H9 (cell line): ENCODE measurements at regions not wholly inside any gene's neighbourhood (a gene's known extent, or its start where the extent isn't known, plus 50 kb on each side); places are given as distances from the start of the nearest gene placed in this dataset.

Experiments used
- DNase-seq: peaks from one replicate; pipeline ENCODE4 v3.0.0-alpha.2; 2017
- H2AFZ ChIP-seq: one replicate; pipeline ENCODE4 v1.6.1; 2013; ENCODE audit warnings: mild to moderate bottlenecking, low read length, control low read depth, moderate library complexity
- H2AK5ac ChIP-seq: 2 replicates; pipeline ENCODE4 v1.6.1; 2013; ENCODE audit warnings: low read length, control low read depth, mixed read lengths; ENCODE audit not compliant: insufficient read length
- H2BK120ac ChIP-seq: one replicate; pipeline ENCODE4 v1.6.1; 2013; ENCODE audit warnings: low read depth, mild to moderate bottlenecking, low read length, control low read depth, inconsistent platforms; ENCODE audit not compliant: poor library complexity, severe bottlenecking
- H2BK12ac ChIP-seq: 2 replicates; pipeline ENCODE4 v1.6.1; 2013; ENCODE audit warnings: low read length, control low read depth, mixed read lengths, low read depth; ENCODE audit not compliant: insufficient read length
- H2BK15ac ChIP-seq: 2 replicates; pipeline ENCODE4 v1.6.1; 2013; ENCODE audit warnings: low read depth, low read length, control low read depth
- H2BK20ac ChIP-seq: one replicate; pipeline ENCODE4 v1.6.1; 2013; ENCODE audit warnings: low read depth, mild to moderate bottlenecking, low read length, control low read depth, inconsistent platforms; ENCODE audit not compliant: poor library complexity, severe bottlenecking
- H2BK5ac ChIP-seq: 2 replicates; pipeline ENCODE4 v1.6.1; 2013; ENCODE audit warnings: low read length, control low read depth, mixed read lengths; ENCODE audit not compliant: insufficient read length
- H3K14ac ChIP-seq: 2 replicates; pipeline ENCODE4 v1.6.1; 2013; ENCODE audit warnings: low read length, control low read depth; ENCODE audit not compliant: insufficient read depth
- H3K18ac ChIP-seq: 2 replicates; pipeline ENCODE4 v1.6.1; 2013; ENCODE audit warnings: low read depth, mild to moderate bottlenecking, mixed read lengths, low read length, control low read depth; ENCODE audit not compliant: insufficient read length
- H3K23ac ChIP-seq: 2 replicates; pipeline ENCODE4 v1.6.1; 2013; ENCODE audit warnings: low read length, control low read depth, mixed read lengths, low read depth; ENCODE audit not compliant: insufficient read length
- H3K23me2 ChIP-seq: 2 replicates; pipeline ENCODE4 v1.6.1; 2013; ENCODE audit warnings: low read depth, mild to moderate bottlenecking, mixed read lengths, low read length, control low read depth; ENCODE audit not compliant: insufficient read length, poor library complexity, severe bottlenecking
- H3K27ac ChIP-seq: 2 replicates; pipeline ENCODE4 v1.5.1; 2013; ENCODE audit warnings: low read length, control low read depth, mixed read lengths, low read depth; ENCODE audit not compliant: insufficient read length
- H3K27me3 ChIP-seq: 2 replicates; pipeline ENCODE4 v1.6.1; 2013; ENCODE audit warnings: low read length, control low read depth, inconsistent platforms; ENCODE audit not compliant: insufficient read depth
- H3K4ac ChIP-seq: 2 replicates; pipeline ENCODE4 v1.6.1; 2013; ENCODE audit warnings: low read depth, mild to moderate bottlenecking, control low read depth, inconsistent platforms, low read length, moderate library complexity
- H3K4me1 ChIP-seq: 2 replicates; pipeline ENCODE4 v1.6.1; 2013; ENCODE audit warnings: low read length, control low read depth, inconsistent platforms; ENCODE audit not compliant: insufficient read depth
- H3K4me2 ChIP-seq: 2 replicates; pipeline ENCODE4 v1.6.1; 2013; ENCODE audit warnings: low read length, control low read depth, mixed read lengths; ENCODE audit not compliant: insufficient read length, insufficient read depth
- H3K56ac ChIP-seq: 2 replicates; pipeline ENCODE4 v1.6.1; 2013; ENCODE audit warnings: low read depth, mild to moderate bottlenecking, mixed read lengths, low read length, control low read depth; ENCODE audit not compliant: insufficient read length
- H3K79me1 ChIP-seq: 2 replicates; pipeline ENCODE4 v1.6.1; 2013; ENCODE audit warnings: low read depth, mild to moderate bottlenecking, moderate library complexity, low read length, control low read depth, inconsistent platforms; ENCODE audit not compliant: insufficient read depth, poor library complexity, severe bottlenecking
- H3K79me2 ChIP-seq: 2 replicates; pipeline ENCODE4 v1.6.1; 2013; ENCODE audit warnings: low read length, control low read depth, inconsistent platforms; ENCODE audit not compliant: insufficient read depth
- H3K9ac ChIP-seq: 2 replicates; pipeline ENCODE4 v1.6.1; 2013; ENCODE audit warnings: low read length, control low read depth, mixed read lengths; ENCODE audit not compliant: insufficient read length; ENCODE audit errors: extremely low read depth
- H3K9me3 ChIP-seq: one replicate; pipeline ENCODE4 v1.6.1; 2013; ENCODE audit warnings: low read depth, low read length, inconsistent platforms; ENCODE audit not compliant: control insufficient read depth
- H3T11ph ChIP-seq: one replicate; pipeline ENCODE4 v1.6.1; 2013; ENCODE audit warnings: mild to moderate bottlenecking, low read length, control low read depth, inconsistent platforms
- H4K20me1 ChIP-seq: one replicate; pipeline ENCODE4 v1.6.1; 2013; ENCODE audit not compliant: control insufficient read depth, insufficient read length, insufficient read depth
- H4K5ac ChIP-seq: 2 replicates; pipeline ENCODE4 v1.6.1; 2013; ENCODE audit warnings: low read depth, mild to moderate bottlenecking, mixed read lengths, low read length, control low read depth; ENCODE audit not compliant: insufficient read length
- H4K8ac ChIP-seq: replicated peaks from 2 replicates; pipeline ENCODE4 v1.6.1; 2013; ENCODE audit warnings: low read length, control low read depth, mixed read lengths, low read depth; ENCODE audit not compliant: insufficient read length
- H4K91ac ChIP-seq: 2 replicates; pipeline ENCODE4 v1.6.1; 2013; ENCODE audit warnings: low read depth, mild to moderate bottlenecking, moderate library complexity, mixed read lengths, low read length, control low read depth; ENCODE audit not compliant: insufficient read length
- H3K27ac Mint-ChIP-seq, 3 experiments: 2 replicates in 2 of 3; 3 replicates in 1 of 3; pipeline ENCODE4 v1.8.0; 2020 to 2021; ENCODE audit warnings: mixed read lengths in 3 of 3, mild to moderate bottlenecking in 1 of 3, moderate library complexity in 1 of 3
- H3K27me3 Mint-ChIP-seq: 2 replicates; pipeline ENCODE4 v1.8.0; 2021; ENCODE audit warnings: low read depth, mild to moderate bottlenecking, moderate library complexity, mixed read lengths
- H3K36me3 Mint-ChIP-seq, 3 experiments: 2 replicates in 2 of 3; 3 replicates in 1 of 3; pipeline ENCODE4 v1.8.0; 2020 to 2021; ENCODE audit warnings: low read depth in 3 of 3, mixed read lengths in 3 of 3; ENCODE audit not compliant: insufficient read depth in 1 of 3
- H3K4me1 Mint-ChIP-seq, 2 experiments: 2 replicates each; pipeline ENCODE4 v1.8.0; 2020; ENCODE audit warnings: mixed read lengths in 2 of 2
- H3K4me3 Mint-ChIP-seq, 2 experiments: 2 replicates in 1 of 2; 3 replicates in 1 of 2; pipeline ENCODE4 v1.8.0; 2020 to 2021; ENCODE audit warnings: mild to moderate bottlenecking in 2 of 2, mixed read lengths in 2 of 2, moderate library complexity in 1 of 2
- H3K9me3 Mint-ChIP-seq, 2 experiments: 2 replicates in 1 of 2; 3 replicates in 1 of 2; pipeline ENCODE4 v1.8.0; 2020; ENCODE audit warnings: mild to moderate bottlenecking in 2 of 2, mixed read lengths in 2 of 2, moderate library complexity in 1 of 2
- WGBS: extraction: QIAGEN DNeasy Blood & Tissue Kit; methylation state at CpG from one replicate; pipeline ENCODE4 v1.1.7; 2013; ENCODE audit warnings: missing lambda C conversion rate, low lambda C conversion rate, mixed read lengths; ENCODE audit not compliant: insufficient read length; ENCODE audit errors: extremely low coverage; 5-methylcytosine and 5-hydroxymethylcytosine counted together
- TF ChIP-seq, protein P1 (sequence below): fragments of 200-600 bp; sonication (generic); conservative IDR thresholded peaks from 3 replicates; pipeline ENCODE4 v1.8.0; 2021; ENCODE audit warnings: antibody characterized with exemption, mild to moderate bottlenecking

GRCh38 chr12:93315385-93315906 is 62.3 kb upstream of the NUDT4 start:
- DNase-seq = no peak
- H2BK120ac ChIP-seq = no peak overlapping the region
- TF ChIP-seq, protein P1, sequence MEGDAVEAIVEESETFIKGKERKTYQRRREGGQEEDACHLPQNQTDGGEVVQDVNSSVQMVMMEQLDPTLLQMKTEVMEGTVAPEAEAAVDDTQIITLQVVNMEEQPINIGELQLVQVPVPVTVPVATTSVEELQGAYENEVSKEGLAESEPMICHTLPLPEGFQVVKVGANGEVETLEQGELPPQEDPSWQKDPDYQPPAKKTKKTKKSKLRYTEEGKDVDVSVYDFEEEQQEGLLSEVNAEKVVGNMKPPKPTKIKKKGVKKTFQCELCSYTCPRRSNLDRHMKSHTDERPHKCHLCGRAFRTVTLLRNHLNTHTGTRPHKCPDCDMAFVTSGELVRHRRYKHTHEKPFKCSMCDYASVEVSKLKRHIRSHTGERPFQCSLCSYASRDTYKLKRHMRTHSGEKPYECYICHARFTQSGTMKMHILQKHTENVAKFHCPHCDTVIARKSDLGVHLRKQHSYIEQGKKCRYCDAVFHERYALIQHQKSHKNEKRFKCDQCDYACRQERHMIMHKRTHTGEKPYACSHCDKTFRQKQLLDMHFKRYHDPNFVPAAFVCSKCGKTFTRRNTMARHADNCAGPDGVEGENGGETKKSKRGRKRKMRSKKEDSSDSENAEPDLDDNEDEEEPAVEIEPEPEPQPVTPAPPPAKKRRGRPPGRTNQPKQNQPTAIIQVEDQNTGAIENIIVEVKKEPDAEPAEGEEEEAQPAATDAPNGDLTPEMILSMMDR = no peak
- H3K4me1 ChIP-seq = no peaks in the 10 kb centered on the region
- H3K23me2 ChIP-seq = no peaks in the 10 kb centered on the region
- no peak overlapping the region for H3K4me2 ChIP-seq
- Mint-ChIP-seq H3K36me3 (no peaks in the 10 kb centered on the region), H3K27ac (no peak overlapping the region), H3K27me3 (no peaks in the 10 kb centered on the region; the same call in none of the 2 replicates), H3K4me3 (no peak overlapping the region), H3K4me1 (0 out of 4 replicates have a peak, but pooled peaks cover 0 to 4% of the 10 kb centered on the region in 2 experiments), H3K9me3 (no peaks in the 10 kb centered on the region)
- no peaks in the 10 kb centered on the region for H3K9me3 ChIP-seq
- H4K20me1 ChIP-seq = no peaks in the 10 kb centered on the region
- H3K18ac ChIP-seq = no peak overlapping the region
- H3K9ac ChIP-seq = no peak overlapping the region
- H3K56ac ChIP-seq = no peak overlapping the region
- no peak overlapping the region for H4K5ac ChIP-seq
- H3K4ac ChIP-seq = no peak overlapping the region
- no peaks in the 10 kb centered on the region for H3K79me1 ChIP-seq
- H3K23ac ChIP-seq = no peak overlapping the region
- no peak overlapping the region for H3K27ac ChIP-seq
- WGBS = no CpG with 5 or more reads among the region's 9 CpGs
- H2BK5ac ChIP-seq = no peak overlapping the region
- H2BK15ac ChIP-seq = no peak overlapping the region
- H4K8ac ChIP-seq = no peak overlapping the region
- H3K14ac ChIP-seq = no peak overlapping the region
- no peak overlapping the region for H2AK5ac ChIP-seq
- no peak overlapping the region for H2BK20ac ChIP-seq
- no peak overlapping the region for H3T11ph ChIP-seq
- no peak overlapping the region for H2BK12ac ChIP-seq
- no peak overlapping the region for H4K91ac ChIP-seq
- no peak overlapping the region for H2AFZ ChIP-seq
- no peaks in the 10 kb centered on the region for H3K27me3 ChIP-seq
- no peaks in the 10 kb centered on the region for H3K79me2 ChIP-seq
